NCI-H774 (cell line): ENCODE measurements at regions not wholly inside any gene's neighbourhood (a gene's known extent, or its start where the extent isn't known, plus 50 kb on each side); places are given as distances from the start of the nearest gene placed in this dataset.

Experiments
- DNase-seq: peaks from one replicate; lab custom pipeline; 2025; lab: John Stamatoyannopoulos, UW

DNA sequence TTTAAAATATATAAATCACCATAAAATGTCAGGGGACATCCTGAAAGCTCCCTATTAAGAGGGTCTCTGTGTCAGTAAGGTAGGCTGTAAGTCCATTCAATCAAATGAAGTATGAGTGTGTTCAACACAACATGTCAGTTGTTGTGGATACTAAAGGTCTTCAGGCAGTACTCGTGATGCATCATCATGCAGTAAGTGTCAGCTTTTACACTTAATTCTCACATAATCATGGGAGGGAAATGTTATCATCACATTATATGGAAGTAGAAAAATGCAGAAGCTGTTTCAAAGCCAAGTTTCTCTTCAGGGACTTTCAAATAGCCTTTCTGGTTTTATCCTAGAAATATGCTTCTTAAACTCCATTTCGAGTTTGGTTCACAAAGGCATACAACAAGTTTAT is 477.1 kb upstream of the ID2 start:
- no peak for DNase-seq

DNA sequence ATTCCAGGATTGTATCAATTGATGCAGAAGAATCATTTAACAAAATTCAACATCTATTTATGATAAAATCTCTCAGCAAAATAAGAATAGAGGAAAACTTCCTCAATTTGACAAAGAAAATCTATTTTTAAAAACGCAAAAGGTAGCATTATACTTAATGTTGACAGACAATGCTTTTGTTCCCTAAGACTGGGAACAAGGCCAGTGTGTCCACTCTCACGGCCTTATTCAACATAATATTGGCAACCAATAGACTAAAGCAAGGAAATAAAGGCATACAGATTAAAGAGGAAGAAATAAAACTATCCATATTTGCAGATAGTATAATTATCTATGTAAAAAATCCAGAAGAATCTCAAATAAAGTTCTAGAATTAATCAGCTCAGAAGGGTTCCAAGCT is 472.4 kb upstream of the ID2 start:
- DNase-seq = no peak

DNA sequence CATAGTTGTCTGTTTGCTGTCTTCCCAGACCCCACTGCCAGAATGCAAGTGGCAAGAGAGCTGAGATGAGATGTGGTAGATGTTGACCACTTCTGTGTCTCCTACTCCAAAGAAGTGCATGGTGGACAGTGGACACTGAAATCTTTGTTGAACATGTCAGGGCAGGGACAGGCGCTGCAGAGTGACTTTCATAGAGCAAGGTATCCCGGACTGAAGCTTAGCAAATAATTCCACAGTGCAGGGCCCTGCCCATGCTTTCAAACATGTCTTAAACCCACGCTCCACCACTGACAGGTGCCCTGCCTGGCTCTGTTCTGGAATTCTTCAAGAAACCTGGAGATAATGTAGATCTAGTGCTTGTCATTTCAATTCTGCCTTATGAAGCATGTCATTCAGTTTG is 470.5 kb upstream of the ID2 start:
- no peak for DNase-seq

DNA sequence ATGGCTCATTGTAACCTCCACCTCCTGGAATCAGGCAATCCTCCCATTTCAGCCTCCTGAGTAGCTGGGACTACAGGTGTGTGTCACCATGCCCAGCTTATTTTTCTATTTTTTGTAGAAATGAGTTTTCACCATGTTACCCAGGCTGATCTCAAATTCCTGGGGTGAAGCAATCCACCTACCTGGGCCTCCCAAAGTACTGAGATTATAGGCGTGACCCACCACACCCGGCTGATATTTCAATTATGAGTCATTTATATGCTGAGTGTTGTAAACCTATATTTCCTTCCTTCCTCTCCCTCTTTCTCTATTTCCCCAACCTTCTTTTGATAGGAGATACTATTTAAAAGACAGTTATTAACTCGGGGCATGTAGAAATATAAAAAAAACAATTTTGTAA is 469.6 kb upstream of the ID2 start:
- no peak for DNase-seq

DNA sequence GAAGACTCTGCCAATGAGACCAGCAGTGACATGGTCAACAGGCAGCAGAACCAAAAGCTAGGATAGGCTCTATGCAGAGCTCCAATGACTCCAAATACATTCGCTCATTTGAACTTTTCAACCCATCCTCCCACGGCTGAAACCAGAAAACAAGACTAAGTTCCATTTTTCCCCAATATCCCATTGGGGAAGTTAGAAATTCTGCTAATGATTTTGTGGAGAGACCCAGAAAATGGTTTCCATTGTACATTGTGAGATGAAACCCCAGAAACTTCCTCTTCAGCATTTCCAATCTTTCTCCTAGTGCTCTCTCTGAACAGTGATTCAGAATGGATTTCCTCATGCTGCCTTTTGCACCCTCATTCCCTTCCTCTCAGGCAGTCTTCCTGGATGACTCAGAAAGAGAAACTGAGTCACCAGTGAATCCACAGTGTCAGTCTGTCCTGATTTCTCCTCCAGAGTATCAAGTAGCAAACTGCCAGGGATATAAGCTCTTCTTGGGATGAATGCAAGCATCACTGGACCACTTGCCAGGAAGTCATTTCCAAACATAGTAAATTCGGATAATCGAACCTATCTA is 467.7 kb upstream of the ID2 start:
- no peak for DNase-seq

DNA sequence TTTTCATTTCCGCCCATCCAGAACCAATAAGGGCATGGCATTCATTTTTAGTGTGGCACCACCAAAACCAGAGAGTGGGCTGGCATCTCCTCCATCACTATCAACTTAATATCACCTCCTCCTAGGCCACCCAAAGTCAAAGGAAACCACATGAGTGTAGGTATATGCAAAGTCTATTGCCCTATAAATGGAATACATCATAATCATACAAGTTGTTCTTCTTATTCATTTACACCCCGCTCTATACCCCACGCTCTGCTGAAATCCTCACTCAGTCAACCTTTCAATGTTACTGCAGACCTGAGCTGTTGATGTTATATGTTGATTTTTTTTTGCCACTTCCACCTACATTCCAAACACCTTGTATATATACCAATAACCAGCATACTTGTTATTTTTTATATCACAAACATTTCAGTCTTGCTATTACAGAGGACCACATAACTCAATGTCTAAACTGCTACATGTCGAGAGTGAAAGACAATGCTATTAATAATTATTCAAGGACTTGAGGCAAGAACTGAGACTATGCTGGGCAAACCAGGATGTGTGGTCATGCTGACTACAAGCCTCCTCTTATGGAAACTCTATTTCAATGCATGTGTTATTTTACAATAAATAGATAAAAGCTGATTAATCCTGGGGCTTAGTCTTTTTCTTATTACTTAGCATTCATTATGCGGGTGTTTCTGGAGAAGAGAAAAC is 466.5 kb upstream of the ID2 start:
- no peak for DNase-seq

DNA sequence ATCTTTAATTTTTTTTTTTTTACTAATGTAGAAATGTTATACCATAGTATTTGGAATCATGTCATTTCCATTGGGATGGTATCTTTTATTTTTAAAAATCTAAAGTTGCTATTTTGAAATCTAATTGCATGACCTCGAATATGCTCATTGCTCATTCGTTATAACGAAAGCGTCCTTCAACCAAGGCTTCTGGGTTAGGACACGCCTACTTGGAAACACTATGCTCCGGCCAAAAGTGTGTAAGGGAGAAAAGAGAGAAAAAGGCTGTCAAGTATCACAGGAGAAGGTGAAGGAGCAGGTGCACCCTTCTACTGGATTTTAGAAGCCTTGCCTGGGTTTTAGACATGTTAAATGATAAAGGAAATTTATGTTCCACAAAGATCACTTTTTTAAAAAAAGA is 465.9 kb upstream of the ID2 start:
- no peak for DNase-seq

DNA sequence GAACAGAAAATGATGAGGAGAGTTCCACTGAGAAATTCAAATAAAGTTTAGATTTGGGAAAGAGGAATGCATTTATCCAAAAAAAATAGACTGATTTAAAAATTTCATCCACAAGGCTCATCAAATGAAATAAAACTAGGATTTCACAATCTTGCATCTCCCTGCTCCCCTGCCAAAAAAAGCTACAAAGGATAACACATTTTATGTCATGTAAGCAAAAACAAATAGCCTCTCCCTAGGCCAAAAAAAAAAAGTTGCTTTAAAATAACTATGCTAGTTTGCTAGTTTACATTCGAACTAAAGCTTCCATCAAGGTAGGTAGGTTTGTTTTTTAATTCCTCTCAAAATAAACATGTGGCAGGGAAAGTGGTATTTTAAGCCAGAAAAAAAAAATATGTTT is 465.5 kb upstream of the ID2 start:
- no peak for DNase-seq

DNA sequence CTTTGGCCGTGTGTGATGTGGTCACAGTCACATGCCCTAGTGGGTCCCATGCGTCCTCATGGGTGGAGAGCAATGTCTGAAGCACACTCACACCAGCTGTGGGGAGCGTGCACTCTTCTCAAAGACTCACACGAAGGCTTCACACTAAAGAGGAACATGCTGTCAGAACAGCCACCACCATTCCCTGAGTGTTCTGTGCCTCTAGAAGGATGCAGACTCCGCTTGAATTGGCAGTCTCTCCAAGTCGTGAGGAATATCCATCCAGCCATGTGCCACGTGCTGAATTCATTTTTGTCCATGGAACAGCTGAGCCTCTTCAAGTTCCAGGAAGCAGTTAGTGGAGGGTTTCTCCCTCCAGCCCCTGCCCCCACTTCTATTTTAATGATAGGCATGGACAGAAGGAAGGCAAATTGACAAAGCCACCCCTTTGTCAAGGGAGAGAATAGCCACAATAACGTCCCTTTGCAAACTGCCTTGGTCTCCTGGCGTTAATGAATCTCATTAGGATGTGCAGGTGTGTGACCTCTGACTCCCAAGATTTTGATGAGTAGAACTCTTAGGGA is 464.3 kb upstream of the ID2 start:
- DNase-seq = no peak

DNA sequence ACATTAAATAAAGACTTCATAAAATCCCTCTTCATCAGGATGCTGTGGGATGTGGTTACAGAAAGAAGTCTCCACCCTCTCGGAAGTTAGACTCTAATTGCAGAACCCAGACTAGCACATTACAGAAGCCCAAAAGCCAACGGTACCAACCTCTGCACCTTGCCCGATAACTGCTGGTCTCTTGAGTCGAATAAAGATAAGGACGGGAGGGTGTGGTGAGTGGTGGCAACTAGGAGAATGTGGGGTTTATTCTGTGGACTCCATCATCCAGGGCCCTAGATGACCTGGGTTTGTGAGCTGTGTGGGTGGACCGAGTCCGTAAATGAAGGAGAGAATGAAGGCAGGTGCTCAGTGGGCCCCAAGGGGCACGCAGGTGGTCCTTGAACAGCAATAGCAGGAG is 462.8 kb upstream of the ID2 start:
- no peak for DNase-seq

DNA sequence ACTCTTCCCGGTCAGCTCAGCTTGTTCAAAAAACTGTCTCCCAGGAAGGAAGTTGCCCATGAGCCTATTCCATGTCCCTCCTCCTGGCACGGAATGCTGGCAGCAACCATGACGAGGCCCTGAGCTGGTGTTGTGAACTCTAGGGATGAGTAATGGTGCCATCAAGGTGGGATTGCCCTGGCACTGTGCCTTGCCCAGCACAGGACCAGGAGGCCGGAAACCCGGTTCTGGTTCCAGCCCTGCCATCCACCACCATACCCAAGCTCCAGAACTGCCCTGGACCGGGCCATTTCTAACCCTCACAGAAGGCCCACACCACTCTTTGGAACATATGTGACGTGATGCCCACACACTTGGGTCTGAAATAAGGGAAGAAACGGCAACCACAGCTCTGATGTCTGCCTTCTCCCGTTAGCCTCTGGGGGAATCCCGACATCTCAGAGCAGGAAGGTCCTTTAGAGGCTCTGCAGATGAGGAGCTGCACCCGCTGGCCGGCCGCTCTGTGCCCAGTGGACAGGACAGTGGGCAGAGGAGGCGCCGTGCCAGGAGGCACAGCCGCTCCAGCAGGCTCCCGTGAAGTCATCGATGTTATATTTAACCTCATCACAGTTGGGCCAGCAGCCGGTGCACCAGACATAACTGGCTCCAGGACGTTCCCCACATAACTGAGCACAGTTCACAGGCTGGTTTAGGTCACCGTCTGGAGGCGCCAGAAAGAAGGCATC is 462.1 kb upstream of the ID2 start:
- no peak for DNase-seq

DNA sequence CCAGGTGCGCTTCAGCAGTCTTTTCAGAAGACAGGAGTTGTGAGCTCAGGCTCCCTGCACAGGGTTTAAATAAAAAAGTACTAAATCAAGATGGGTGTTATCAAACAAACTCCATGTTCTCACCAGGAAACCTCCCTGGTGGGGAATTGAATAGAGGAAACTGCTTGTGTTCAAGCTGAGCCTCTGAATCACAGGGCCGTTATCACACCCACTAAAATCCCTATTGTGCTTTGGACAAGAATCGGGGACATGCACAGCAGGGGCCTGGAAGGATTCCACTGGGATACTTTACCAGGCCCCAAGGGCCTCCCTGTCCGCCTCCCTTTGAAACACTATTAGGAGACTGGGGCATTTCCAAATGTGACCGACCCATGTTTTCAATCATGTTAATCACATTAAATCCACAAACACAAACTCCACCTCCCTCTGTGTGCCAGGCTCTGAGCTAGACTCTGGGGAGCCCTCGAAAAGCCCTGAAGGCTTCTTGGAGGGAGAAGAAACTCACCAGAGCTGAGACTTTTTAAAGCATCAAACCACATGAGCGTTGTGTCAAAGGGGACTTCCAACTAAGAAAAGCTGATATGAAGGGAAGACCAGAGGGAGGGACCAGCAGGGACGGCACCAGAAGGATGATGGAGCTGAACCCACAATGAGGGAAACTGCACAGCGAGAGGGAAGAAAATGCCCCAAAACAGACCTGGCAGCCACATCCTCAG is 458.7 kb upstream of the ID2 start:
- DNase-seq = no peak

DNA sequence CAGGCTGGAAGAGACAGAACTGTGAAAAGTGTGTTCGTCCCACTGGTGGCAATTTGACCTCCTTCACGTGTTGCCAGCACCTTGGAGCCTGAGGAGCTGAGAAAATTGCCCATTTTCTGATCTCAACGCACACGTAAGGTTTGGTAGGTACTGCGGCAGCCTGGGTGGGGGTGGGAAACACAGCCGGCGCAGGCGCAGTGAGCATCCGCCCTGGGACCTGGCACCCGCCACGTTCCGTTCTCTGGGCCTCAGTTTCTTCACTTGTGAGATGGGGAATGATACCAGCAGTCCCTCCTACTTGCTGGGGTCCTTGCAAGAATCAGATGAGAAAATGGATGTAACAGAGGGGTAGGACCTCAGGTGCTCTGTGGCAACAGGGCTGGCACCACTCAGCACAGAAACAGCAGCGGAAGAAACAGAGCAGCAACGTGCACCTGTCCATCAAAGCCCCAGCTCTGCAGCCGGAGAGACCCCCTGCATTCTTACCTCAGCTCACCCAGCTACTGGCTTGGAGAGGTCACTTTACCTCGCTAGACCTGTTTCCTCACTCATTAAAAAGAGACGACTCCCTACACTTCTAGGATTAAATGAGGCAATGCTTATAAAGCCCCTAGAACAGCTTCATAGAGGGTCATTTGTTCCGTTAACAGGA is 458.0 kb upstream of the ID2 start:
- DNase-seq = no peak

DNA sequence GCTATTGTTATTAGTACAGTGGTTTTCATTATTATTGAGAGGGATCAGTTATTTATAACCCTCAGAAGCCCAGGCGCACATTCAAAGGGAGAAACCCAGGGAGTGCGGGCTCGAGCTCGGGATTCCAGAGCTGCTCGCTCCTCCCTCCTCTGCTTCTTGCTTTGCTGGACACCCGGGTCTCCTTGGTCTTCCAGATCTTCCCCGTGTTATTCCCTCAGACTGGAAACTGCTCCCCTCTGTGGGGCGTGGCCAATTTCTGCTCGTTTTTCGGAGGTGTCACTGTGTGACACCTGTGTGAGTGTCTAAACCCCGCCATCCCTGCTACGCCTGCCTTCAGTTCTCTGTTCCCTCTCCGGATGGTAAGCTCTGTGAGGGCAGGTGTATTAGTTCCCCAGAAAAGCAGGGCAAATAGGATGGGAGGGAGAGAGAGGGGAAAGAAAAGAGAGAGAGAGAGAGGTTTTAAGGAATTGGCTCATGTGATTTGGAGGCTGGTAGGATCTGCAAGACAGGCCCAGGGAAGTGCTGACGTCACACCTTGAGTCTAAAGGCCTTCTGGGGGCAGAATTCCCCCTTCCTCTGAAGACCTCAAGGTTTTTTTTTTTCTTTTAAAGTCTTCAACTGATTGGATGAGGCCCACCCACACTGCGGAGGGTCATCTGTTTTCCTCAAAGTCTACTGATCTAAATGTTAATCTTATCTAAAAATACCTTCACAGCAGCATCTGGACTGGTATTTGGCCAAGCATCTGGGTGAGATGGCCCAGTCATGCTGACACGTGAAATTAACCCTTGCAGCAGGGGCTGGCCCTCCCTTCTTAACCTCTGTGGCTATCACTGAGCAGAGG is 457.3 kb upstream of the ID2 start:
- no peak for DNase-seq

DNA sequence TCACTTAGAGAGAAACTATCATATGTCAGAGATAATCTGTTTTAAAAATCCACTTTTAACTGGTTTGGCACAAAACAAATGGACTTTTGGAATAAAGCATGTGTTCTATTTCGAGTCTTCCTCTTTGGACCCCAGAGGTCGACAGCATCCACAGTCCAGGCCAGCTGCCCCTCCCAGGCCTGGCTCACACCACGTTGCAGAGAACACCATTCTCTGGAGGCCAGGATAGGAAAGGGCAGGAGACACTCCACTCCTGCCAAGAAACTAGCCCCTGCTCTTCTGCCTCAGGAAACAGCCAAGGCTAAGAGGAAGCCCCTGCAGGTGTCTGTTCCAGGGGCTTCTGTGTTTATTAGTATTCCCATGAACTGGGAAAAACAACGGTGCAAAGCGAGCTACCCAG is 456.6 kb upstream of the ID2 start:
- no peak for DNase-seq

DNA sequence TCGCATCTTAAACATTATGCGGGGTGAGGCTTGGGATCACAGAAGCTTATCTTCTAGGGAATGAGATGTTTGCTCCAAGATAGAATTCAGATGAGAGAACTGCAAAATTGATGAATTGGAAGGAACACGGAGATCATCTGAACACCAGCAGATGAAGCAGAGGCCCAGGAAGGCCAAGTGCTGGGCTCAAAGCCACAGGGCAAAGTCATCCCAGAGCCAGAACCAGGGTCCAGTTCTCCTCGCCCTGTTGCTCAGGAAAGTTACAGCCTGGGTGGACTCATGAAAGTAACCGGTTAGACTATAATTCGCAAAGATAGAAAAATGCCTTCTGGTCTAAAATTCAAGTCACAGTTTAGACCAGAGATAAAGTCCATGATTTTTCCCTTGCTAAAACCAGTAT is 456.1 kb upstream of the ID2 start:
- DNase-seq = no peak

DNA sequence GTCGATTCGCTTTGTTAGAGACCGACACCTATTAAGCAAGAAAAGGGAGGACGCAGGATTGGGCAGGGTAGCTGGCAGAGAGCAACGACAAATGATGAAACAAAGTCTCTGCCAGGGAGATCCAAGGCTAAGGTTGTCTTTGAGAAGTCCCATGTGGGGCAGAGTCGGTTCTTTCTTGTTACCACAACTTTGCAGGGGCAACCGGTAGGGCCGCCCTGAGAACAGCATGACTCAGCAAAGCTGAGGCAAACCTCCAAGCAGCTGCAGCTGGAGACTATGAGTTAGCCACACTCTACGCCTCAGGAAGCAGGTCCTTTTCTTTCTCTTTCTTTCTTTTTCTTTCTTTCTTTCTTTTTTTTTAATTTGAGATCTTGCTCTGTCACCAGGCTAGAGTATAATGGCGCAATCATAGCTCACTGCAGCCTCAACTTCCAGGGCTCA is 452.3 kb upstream of the ID2 start:
- no peak for DNase-seq

DNA sequence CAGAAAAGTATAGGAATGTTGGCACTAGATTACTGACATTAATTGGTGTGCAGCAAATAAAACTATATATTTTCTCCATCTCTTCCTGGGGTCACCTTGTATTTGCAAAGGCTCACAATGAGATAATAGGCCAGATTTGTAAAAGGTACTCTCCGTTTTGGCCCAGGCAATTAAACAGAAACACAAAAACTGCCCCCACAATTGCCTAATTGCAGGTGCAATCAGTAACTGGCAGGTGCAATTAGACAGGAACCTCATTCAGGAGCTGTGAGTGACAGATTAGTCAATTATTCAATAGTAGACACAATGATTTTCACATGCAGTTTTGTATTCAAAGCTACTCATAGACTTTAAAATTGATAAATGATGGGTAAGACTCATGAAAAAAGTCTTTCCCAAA is 451.4 kb upstream of the ID2 start:
- DNase-seq = peak; percentile 63

DNA sequence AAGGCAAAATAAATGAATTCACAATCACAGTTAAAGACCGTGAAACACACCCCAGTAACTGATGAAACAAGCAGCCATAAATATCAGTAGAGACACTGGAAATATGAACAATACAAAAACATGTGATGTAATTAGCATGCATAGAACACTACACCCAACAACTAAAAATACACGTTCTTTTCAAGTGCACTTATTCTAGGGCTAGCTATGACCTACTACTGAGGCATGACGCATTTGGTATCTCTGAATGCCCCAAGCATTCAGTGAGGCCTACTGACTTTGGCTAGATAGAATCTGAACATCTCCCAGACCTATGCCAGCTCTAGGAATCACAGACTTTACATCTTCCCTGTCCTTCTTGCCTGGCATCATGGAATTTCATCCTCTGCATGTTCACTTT is 450.0 kb upstream of the ID2 start:
- no peak for DNase-seq

DNA sequence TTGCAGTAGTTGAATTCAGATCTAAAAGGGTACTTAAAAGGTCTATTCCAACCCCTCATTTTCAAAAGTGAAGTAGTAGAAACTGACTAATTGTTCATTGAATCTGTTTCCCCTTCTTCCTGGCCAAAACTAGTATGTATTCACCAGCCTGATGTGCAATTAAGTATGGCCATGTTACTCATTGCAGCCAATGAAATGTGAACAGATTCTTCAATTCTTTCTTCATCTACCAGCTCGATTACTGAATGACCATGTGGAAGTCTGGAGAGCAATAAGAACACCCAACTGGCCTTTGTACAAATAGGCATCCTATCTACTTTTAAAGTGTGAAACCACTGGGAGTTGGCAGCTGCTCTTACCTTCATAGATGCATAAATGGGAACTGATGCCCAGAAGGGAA is 449.0 kb upstream of the ID2 start:
- DNase-seq = no peak

DNA sequence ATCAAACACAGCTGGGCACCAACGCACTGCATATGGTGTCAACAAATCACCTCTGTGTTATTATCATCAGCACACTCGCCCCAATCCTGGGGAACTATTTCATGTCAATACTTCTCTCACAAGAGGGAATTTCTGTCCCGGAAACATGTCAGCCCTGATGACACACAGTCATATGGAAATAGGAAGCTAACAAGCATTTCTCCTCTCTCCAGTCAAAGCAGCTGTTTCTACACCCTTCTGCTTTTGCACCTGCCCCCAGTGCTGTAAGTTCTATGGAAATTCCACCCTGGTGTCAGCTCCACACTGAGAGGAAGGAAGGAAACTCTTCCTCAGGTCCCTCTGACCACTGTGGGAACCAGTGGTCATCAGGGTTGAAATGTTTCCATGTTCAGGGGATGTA is 447.6 kb upstream of the ID2 start:
- peak; percentile 34 for DNase-seq
